Liver (tissue), 3 donors: ENCODE measurements at regions not wholly inside any gene's neighbourhood (a gene's known extent, or its start where the extent isn't known, plus 50 kb on each side); places are given as distances from the start of the nearest gene placed in this dataset.
"Not testable (repeated sequence)": the region's sequence is repeated elsewhere in the genome, so short reads cannot be mapped to it uniquely, and the experiment has no call there.

Experiments used
- EGR1 ChIP-seq, 2 donors: IDR thresholded peaks; 2 replicates each; pipeline ENCODE4 v1.6.1; 2016 to 2018; ENCODE audit warnings: antibody characterized with exemption in 2 of 2, low read depth in 2 of 2
- GABPA ChIP-seq, 2 donors: IDR thresholded peaks in 1 of 2; conservative IDR thresholded peaks in 1 of 2; 2 replicates each; pipeline ENCODE4 v1.6.1; 2016; ENCODE audit warnings: antibody characterized with exemption in 2 of 2, mild to moderate bottlenecking in 1 of 2, moderate library complexity in 1 of 2
- HNF4G ChIP-seq: IDR thresholded peaks from 2 replicates; pipeline ENCODE4 v1.6.1; 2016; ENCODE audit warnings: antibody characterized with exemption
- JUND ChIP-seq, 2 donors: IDR thresholded peaks; 2 replicates each; pipeline ENCODE4 v1.6.1; 2016; ENCODE audit warnings: antibody characterized with exemption in 2 of 2
- RAD21 ChIP-seq, 2 donors: IDR thresholded peaks; 2 replicates each; pipeline ENCODE4 v1.6.1; 2016; ENCODE audit warnings: antibody characterized with exemption in 2 of 2, mild to moderate bottlenecking in 2 of 2
- RXRA ChIP-seq, 2 donors: IDR thresholded peaks; 2 replicates each; pipeline ENCODE4 v1.6.1; 2017 to 2018; ENCODE audit warnings: antibody characterized with exemption in 2 of 2, mild to moderate bottlenecking in 1 of 2
- SP1 ChIP-seq: IDR thresholded peaks from 2 replicates; pipeline ENCODE4 v1.6.1; 2018; ENCODE audit warnings: antibody characterized with exemption, mild to moderate bottlenecking
- YY1 ChIP-seq: IDR thresholded peaks from 2 replicates; pipeline ENCODE4 v1.6.1; 2016; ENCODE audit warnings: antibody characterized with exemption, mild to moderate bottlenecking
- TF ChIP-seq, protein P1 (sequence below): fragments of 150-350 bp; IDR thresholded peaks from 2 replicates; pipeline ENCODE4 v1.5.1; 2017; ENCODE audit warnings: improper control_type of control experiment, low read depth, low read length; ENCODE audit not compliant: missing input control
- TF ChIP-seq, protein P2 (sequence below): IDR thresholded peaks from 2 replicates; pipeline ENCODE4 v1.6.1; 2016; ENCODE audit warnings: antibody characterized with exemption, mild to moderate bottlenecking
- TF ChIP-seq, protein P3 (sequence below): IDR thresholded peaks from 2 replicates; pipeline ENCODE4 v1.6.1; 2016; ENCODE audit warnings: antibody characterized with exemption
- TF ChIP-seq, protein P4 (sequence below): IDR thresholded peaks from 2 replicates; pipeline ENCODE4 v1.6.1; 2016; ENCODE audit warnings: antibody characterized with exemption
- TF ChIP-seq, protein P5 (sequence below): IDR thresholded peaks from 2 replicates; pipeline ENCODE4 v1.6.1; 2016; ENCODE audit warnings: antibody characterized with exemption
- donor health status: healthy.
- donor health status: healthy.

DNA sequence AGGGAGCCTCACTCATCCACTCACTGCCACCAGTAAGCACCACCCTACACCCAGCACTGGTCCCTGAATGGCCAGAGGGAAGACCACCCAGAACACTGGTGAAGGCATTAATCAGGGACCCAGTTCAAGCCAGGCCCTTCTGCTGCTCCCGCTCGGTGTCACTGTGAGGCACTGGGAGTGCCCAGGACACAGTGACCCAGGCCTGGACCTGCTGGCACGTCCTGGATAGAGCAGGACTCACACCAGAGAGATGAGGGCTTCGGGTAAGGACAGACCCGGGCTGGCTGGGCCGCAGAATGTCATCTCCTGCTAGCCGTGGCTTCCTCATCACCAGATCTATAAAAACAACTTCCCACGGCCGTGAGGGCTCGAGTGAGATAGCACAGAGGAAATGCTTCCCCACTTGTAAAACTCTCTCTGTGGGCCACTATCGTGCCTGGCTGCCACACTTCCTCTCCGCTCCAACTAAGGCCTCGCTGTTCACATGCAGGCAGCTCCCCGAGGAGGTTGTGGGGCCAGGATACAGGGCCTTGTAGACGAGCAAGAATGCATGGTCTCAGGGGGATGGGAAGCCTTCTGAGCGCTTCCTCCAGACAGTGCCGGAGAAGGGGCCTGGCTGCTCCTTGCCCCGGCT lies 158.1 kb downstream of the NPIPB11 start:
- TF ChIP-seq, protein P1, sequence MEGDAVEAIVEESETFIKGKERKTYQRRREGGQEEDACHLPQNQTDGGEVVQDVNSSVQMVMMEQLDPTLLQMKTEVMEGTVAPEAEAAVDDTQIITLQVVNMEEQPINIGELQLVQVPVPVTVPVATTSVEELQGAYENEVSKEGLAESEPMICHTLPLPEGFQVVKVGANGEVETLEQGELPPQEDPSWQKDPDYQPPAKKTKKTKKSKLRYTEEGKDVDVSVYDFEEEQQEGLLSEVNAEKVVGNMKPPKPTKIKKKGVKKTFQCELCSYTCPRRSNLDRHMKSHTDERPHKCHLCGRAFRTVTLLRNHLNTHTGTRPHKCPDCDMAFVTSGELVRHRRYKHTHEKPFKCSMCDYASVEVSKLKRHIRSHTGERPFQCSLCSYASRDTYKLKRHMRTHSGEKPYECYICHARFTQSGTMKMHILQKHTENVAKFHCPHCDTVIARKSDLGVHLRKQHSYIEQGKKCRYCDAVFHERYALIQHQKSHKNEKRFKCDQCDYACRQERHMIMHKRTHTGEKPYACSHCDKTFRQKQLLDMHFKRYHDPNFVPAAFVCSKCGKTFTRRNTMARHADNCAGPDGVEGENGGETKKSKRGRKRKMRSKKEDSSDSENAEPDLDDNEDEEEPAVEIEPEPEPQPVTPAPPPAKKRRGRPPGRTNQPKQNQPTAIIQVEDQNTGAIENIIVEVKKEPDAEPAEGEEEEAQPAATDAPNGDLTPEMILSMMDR = not testable (repeated sequence)
- TF ChIP-seq, protein P2, sequence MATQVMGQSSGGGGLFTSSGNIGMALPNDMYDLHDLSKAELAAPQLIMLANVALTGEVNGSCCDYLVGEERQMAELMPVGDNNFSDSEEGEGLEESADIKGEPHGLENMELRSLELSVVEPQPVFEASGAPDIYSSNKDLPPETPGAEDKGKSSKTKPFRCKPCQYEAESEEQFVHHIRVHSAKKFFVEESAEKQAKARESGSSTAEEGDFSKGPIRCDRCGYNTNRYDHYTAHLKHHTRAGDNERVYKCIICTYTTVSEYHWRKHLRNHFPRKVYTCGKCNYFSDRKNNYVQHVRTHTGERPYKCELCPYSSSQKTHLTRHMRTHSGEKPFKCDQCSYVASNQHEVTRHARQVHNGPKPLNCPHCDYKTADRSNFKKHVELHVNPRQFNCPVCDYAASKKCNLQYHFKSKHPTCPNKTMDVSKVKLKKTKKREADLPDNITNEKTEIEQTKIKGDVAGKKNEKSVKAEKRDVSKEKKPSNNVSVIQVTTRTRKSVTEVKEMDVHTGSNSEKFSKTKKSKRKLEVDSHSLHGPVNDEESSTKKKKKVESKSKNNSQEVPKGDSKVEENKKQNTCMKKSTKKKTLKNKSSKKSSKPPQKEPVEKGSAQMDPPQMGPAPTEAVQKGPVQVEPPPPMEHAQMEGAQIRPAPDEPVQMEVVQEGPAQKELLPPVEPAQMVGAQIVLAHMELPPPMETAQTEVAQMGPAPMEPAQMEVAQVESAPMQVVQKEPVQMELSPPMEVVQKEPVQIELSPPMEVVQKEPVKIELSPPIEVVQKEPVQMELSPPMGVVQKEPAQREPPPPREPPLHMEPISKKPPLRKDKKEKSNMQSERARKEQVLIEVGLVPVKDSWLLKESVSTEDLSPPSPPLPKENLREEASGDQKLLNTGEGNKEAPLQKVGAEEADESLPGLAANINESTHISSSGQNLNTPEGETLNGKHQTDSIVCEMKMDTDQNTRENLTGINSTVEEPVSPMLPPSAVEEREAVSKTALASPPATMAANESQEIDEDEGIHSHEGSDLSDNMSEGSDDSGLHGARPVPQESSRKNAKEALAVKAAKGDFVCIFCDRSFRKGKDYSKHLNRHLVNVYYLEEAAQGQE = not testable (repeated sequence)
- TF ChIP-seq SP1; GABPA (IDR thresholded peaks at IDR 0.05 in 1 of 2, conservative IDR thresholded peaks at IDR 0.05 in 1 of 2); EGR1 (IDR thresholded peaks at IDR 0.05; ENCODE audit: low read depth in 2 of 2); YY1; JUND (IDR thresholded peaks at IDR 0.05); HNF4G: not testable (repeated sequence)
- TF ChIP-seq, protein P3, sequence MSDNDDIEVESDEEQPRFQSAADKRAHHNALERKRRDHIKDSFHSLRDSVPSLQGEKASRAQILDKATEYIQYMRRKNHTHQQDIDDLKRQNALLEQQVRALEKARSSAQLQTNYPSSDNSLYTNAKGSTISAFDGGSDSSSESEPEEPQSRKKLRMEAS = not testable (repeated sequence)
- TF ChIP-seq, protein P4, sequence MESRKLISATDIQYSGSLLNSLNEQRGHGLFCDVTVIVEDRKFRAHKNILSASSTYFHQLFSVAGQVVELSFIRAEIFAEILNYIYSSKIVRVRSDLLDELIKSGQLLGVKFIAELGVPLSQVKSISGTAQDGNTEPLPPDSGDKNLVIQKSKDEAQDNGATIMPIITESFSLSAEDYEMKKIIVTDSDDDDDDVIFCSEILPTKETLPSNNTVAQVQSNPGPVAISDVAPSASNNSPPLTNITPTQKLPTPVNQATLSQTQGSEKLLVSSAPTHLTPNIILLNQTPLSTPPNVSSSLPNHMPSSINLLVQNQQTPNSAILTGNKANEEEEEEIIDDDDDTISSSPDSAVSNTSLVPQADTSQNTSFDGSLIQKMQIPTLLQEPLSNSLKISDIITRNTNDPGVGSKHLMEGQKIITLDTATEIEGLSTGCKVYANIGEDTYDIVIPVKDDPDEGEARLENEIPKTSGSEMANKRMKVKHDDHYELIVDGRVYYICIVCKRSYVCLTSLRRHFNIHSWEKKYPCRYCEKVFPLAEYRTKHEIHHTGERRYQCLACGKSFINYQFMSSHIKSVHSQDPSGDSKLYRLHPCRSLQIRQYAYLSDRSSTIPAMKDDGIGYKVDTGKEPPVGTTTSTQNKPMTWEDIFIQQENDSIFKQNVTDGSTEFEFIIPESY = not testable (repeated sequence)
- peak in 1 of 2 donors; percentile 33 for TF ChIP-seq RXRA (IDR thresholded peaks at IDR 0.05)
- TF ChIP-seq, protein P5, sequence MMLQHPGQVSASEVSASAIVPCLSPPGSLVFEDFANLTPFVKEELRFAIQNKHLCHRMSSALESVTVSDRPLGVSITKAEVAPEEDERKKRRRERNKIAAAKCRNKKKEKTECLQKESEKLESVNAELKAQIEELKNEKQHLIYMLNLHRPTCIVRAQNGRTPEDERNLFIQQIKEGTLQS = not testable (repeated sequence)
- TF ChIP-seq RAD21 (IDR thresholded peaks at IDR 0.05) = peak in 1 of 2 donors; percentile 34
